B cell (primary cell): ENCODE measurements at regions not wholly inside any gene's neighbourhood (a gene's known extent, or its start where the extent isn't known, plus 50 kb on each side); places are given as distances from the start of the nearest gene placed in this dataset.

Experiments used
- ATAC-seq: fragments of 200-7000 bp; cut with Tn5 transposase; one replicate; pipeline ENCODE4 v1.10.0; 2021; ENCODE audit warnings: low read depth, mild to moderate bottlenecking, moderate number of reproducible peaks, moderate library complexity
- CTCF ChIA-PET: fragments of 350-600 bp; sonication (Branson Sonifier 250); formaldehyde crosslinking; loops from one replicate; lab custom pipeline; 2021; ENCODE audit warnings: antibody characterized with exemption, inconsistent platforms; lab: Charles Lee
- POLR2A ChIA-PET: fragments of 350-600 bp; sonication (Branson Sonifier 250); formaldehyde crosslinking; loops from one replicate; lab custom pipeline; 2021; ENCODE audit warnings: antibody characterized with exemption; lab: Charles Lee
- DNase-seq: peaks from one replicate; pipeline ENCODE4 v3.0.0; 2013
- H2AFZ ChIP-seq: 2 replicates; pipeline ENCODE4 v1.6.1; 2012; ENCODE audit warnings: mild to moderate bottlenecking, low read depth, low read length; ENCODE audit not compliant: insufficient read depth, poor library complexity, severe bottlenecking
- H3K27ac ChIP-seq, 2 donors: 1 replicate in 1 of 2; 2 replicates in 1 of 2; pipeline ENCODE4 v1.5.1; 2012 to 2013; ENCODE audit warnings: low read length in 2 of 2, mild to moderate bottlenecking in 2 of 2, moderate library complexity in 1 of 2
- H3K27me3 ChIP-seq, 4 experiments: fragments of 200-600 bp in 1 of 4; sonication (generic) in 1 of 4; replicated peaks in 1 of 4; 1 replicate in 2 of 4; 2 replicates in 2 of 4; pipeline versions ENCODE4 v1.6.1 to v1.7.0; 2013 to 2016; ENCODE audit warnings: low read length in 3 of 4, mild to moderate bottlenecking in 2 of 4, mixed read lengths in 1 of 4, moderate library complexity in 1 of 4; ENCODE audit not compliant: insufficient read depth in 4 of 4, control insufficient read depth in 3 of 4; ENCODE audit errors: control extremely low read depth in 1 of 4
- H3K36me3 ChIP-seq, 2 experiments: replicated peaks in 1 of 2; 1 replicate in 1 of 2; 2 replicates in 1 of 2; pipeline versions ENCODE4 v1.6.1 to v1.7.1; 2013; ENCODE audit warnings: low read length in 1 of 2; ENCODE audit not compliant: insufficient read depth in 2 of 2, control insufficient read depth in 1 of 2; ENCODE audit errors: control extremely low read depth in 1 of 2, extremely low read depth in 1 of 2
- H3K4me1 ChIP-seq, 2 donors: fragments of 200-600 bp in 1 of 2; sonication (generic) in 1 of 2; 1 replicate in 1 of 2; 2 replicates in 1 of 2; pipeline versions ENCODE4 v1.5.1 to v1.6.1; 2013 to 2017; ENCODE audit warnings: low read length in 2 of 2; ENCODE audit not compliant: control insufficient read depth in 2 of 2, insufficient read depth in 2 of 2
- H3K4me2 ChIP-seq: replicated peaks from 2 replicates; pipeline ENCODE3; 2012; ENCODE audit warnings: mild to moderate bottlenecking, low read depth, low read length; ENCODE audit not compliant: poor library complexity, severe bottlenecking
- H3K4me3 ChIP-seq, 5 experiments: fragments of 200-600 bp in 1 of 5; sonication (generic) in 1 of 5; 1 replicate in 3 of 5; 2 replicates in 2 of 5; pipeline versions ENCODE4 v1.5.1 to v1.7.0; 2011 to 2016; ENCODE audit warnings: low read length in 4 of 5, mild to moderate bottlenecking in 4 of 5, low read depth in 2 of 5, control low read depth in 1 of 5, moderate library complexity in 1 of 5; ENCODE audit not compliant: insufficient read depth in 1 of 5; ENCODE audit errors: control extremely low read depth in 1 of 5, extremely low read depth in 1 of 5
- H3K79me2 ChIP-seq: fragments of 200-600 bp; sonication (generic); one replicate; pipeline ENCODE4 v1.6.0; 2016; ENCODE audit warnings: low read length; ENCODE audit not compliant: control insufficient read depth, insufficient read depth
- H3K9ac ChIP-seq: fragments of 200-600 bp; sonication (generic); 2 replicates; pipeline ENCODE4 v1.6.1; 2017; ENCODE audit warnings: mild to moderate bottlenecking, low read length, moderate library complexity
- H3K9me3 ChIP-seq, 3 donors: one replicate each; pipeline versions ENCODE4 v1.6.1 to v1.7.1; 2013; ENCODE audit warnings: low read length in 2 of 3; ENCODE audit not compliant: control insufficient read depth in 2 of 3, insufficient read depth in 1 of 3; ENCODE audit errors: control extremely low read depth in 1 of 3
- H4K20me1 ChIP-seq: 2 replicates; pipeline ENCODE4 v1.6.0; 2012; ENCODE audit warnings: mild to moderate bottlenecking, low read length; ENCODE audit not compliant: insufficient read depth, control insufficient read depth, poor library complexity, severe bottlenecking
- H3K27ac Mint-ChIP-seq: one replicate; pipeline ENCODE4 v1.8.0; 2021; ENCODE audit warnings: mixed read lengths
- H3K27me3 Mint-ChIP-seq: one replicate; pipeline ENCODE4 v1.8.0; 2021; ENCODE audit warnings: mixed read lengths
- H3K4me1 Mint-ChIP-seq: one replicate; pipeline ENCODE4 v1.8.0; 2021; ENCODE audit warnings: mixed read lengths
- H3K4me3 Mint-ChIP-seq: one replicate; pipeline ENCODE4 v1.8.0; 2021; ENCODE audit warnings: mixed read lengths
- H3K9me3 Mint-ChIP-seq: one replicate; pipeline ENCODE4 v1.8.0; 2022; ENCODE audit warnings: mixed read lengths; ENCODE audit not compliant: insufficient read depth
- CTCF ChIP-seq: fragments of 200-600 bp; IDR thresholded peaks from one replicate; pipeline ENCODE4 v1.8.0; 2022; ENCODE audit warnings: antibody characterized with exemption, mild to moderate bottlenecking
- EZH2 ChIP-seq: IDR thresholded peaks from 2 replicates; pipeline ENCODE4 v1.6.1; 2012; ENCODE audit warnings: borderline replicate concordance, low read depth, mild to moderate bottlenecking, moderate library complexity, low read length; ENCODE audit not compliant: insufficient read depth, poor library complexity, severe bottlenecking
- WGBS: methylation state at CpG from one replicate; pipeline ENCODE4 v1.1.5; 2013; ENCODE audit warnings: missing lambda C conversion rate; ENCODE audit not compliant: insufficient coverage; 5-methylcytosine and 5-hydroxymethylcytosine counted together
- intact Hi-C: fragments of 100-400 bp; cut with micrococcal nuclease; formaldehyde crosslinking; loops from one replicate; pipeline ENCODE4 v1.10.0; 2022

- Histone ChIP-seq H3K9ac (no peak overlapping the region), H3K4me2 (no peak overlapping the region), H3K36me3 (no peaks in the 10 kb centered on the region), H3K9me3 (no peaks in the 10 kb centered on the region), H3K4me1 (no peaks in the 10 kb centered on the region), H2AFZ (no peak overlapping the region), H3K27me3 (no peaks in the 10 kb centered on the region), H4K20me1 (no peaks in the 10 kb centered on the region), H3K79me2 (no peaks in the 10 kb centered on the region), H3K27ac (no peak overlapping the region), H3K4me3 (no peak overlapping the region)
- intact Hi-C loops: no loop called here
- CTCF ChIA-PET: no interaction called here
- DNase-seq (no peak), ATAC-seq (no peak)
- no peaks in the 10 kb centered on the region for H3K27me3 Mint-ChIP-seq
- H3K4me3 Mint-ChIP-seq: no peak overlapping the region
- H3K9me3 Mint-ChIP-seq: no peaks in the 10 kb centered on the region
- WGBS: 100% methylated on average over 2 of the region's 4 CpGs
- no peaks in the 10 kb centered on the region for H3K4me1 Mint-ChIP-seq
- POLR2A ChIA-PET: no interaction called here
- H3K27ac Mint-ChIP-seq: no peak overlapping the region
- no peak for TF ChIP-seq EZH2
- no peak for TF ChIP-seq CTCF
These were observed 390.8 kb downstream of the GJA1 start for GRCh38 chr6:121826156-121826810.

GRCh38 chr6:121828146-121828886 lies 392.9 kb downstream of the GJA1 start:
- H3K27me3 ChIP-seq: no peaks in the 10 kb centered on the region
- no peaks in the 10 kb centered on the region for H3K79me2 ChIP-seq
- no peak overlapping the region for H3K4me2 ChIP-seq
- Mint-ChIP-seq H3K9me3 (no peaks in the 10 kb centered on the region), H3K4me3 (no peak overlapping the region), H3K4me1 (no peaks in the 10 kb centered on the region), H3K27me3 (no peaks in the 10 kb centered on the region), H3K27ac (no peak overlapping the region)
- no peaks in the 10 kb centered on the region for H3K36me3 ChIP-seq
- H3K9me3 ChIP-seq: no peaks in the 10 kb centered on the region
- DNase-seq (no peak), ATAC-seq (no peak)
- WGBS: no CpG with 5 or more reads among the region's 5 CpGs
- POLR2A ChIA-PET: no interaction called here
- no peaks in the 10 kb centered on the region for H3K4me1 ChIP-seq
- H4K20me1 ChIP-seq: no peaks in the 10 kb centered on the region
- CTCF ChIA-PET: no interaction called here
- no peak overlapping the region for H3K4me3 ChIP-seq
- no peak overlapping the region for H2AFZ ChIP-seq
- intact Hi-C loops: no loop called here
- TF ChIP-seq EZH2: no peak
- no peak for TF ChIP-seq CTCF
- H3K9ac ChIP-seq: no peak overlapping the region
- H3K27ac ChIP-seq: no peak overlapping the region
